ENCODE measurements at regions not wholly inside any gene's neighbourhood (a gene's known extent, or its start where the extent isn't known, plus 50 kb on each side); places are given as distances from the start of the nearest gene placed in this dataset.

- no peak for DNase-seq
Measured at GRCh38 chr16:86093801-86094750, 195.1 kb downstream of the IRF8 start.

GRCh38 chr16:86095131-86095752 lies 196.3 kb downstream of the IRF8 start:
- DNase-seq = no peak

- no peak for DNase-seq
Measured at GRCh38 chr16:86095906-86096485, 197.0 kb downstream of the IRF8 start.

- no peak for DNase-seq
Measured at GRCh38 chr16:86096850-86097249, 197.9 kb downstream of the IRF8 start.

GRCh38 chr16:86099326-86099725 lies 200.4 kb downstream of the IRF8 start:
- DNase-seq = no peak

GRCh38 chr16:86100205-86101136 lies 201.5 kb downstream of the IRF8 start:
- DNase-seq = no peak

- no peak for DNase-seq
Measured at GRCh38 chr16:86101137-86101896, 202.4 kb downstream of the IRF8 start.

- DNase-seq = no peak
Measured at GRCh38 chr16:86101897-86102157, 202.9 kb downstream of the IRF8 start.

GRCh38 chr16:86103320-86103719 lies 204.4 kb downstream of the IRF8 start:
- no peak for DNase-seq

GRCh38 chr16:86104537-86105048 lies 205.6 kb downstream of the IRF8 start:
- no peak for DNase-seq

GRCh38 chr16:86107215-86107825 lies 208.4 kb downstream of the IRF8 start:
- DNase-seq = no peak

GRCh38 chr16:86108062-86108461 lies 209.1 kb downstream of the IRF8 start:
- no peak for DNase-seq

GRCh38 chr16:86110134-86110533 lies 211.2 kb downstream of the IRF8 start:
- no peak for DNase-seq

- no peak for DNase-seq
Measured at GRCh38 chr16:86110726-86111125, 211.8 kb downstream of the IRF8 start.

GRCh38 chr16:86112178-86112577 lies 213.2 kb downstream of the IRF8 start:
- no peak for DNase-seq

- no peak for DNase-seq
Measured at GRCh38 chr16:86117235-86117634, 218.3 kb downstream of the IRF8 start.

- DNase-seq = no peak
Measured at GRCh38 chr16:86117756-86118155, 218.8 kb downstream of the IRF8 start.

GRCh38 chr16:86118467-86119307 lies 219.7 kb downstream of the IRF8 start:
- DNase-seq = no peak

- DNase-seq = no peak
Measured at GRCh38 chr16:86120201-86121192, 221.5 kb downstream of the IRF8 start.
